DMS 273 treated with DMSO at 0.1 percent for 48 hours (cell line): ENCODE measurements at regions not wholly inside any gene's neighbourhood (a gene's known extent, or its start where the extent isn't known, plus 50 kb on each side); places are given as distances from the start of the nearest gene placed in this dataset.
A peak's percentile ranks its signal among the peaks of the same experiment; 100 is the strongest.
"Not testable (repeated sequence)": the region's sequence is repeated elsewhere in the genome, so short reads cannot be mapped to it uniquely, and the experiment has no call there.

Source experiments
- DNase-seq: peaks from one replicate; lab custom pipeline; 2025; lab: John Stamatoyannopoulos, UW

GRCh38 chrX:40788698-40789097 is 53.4 kb upstream of the MED14 start:
- DNase-seq, result not testable (repeated sequence)

- no peak for DNase-seq
These were observed 57.1 kb upstream of the MED14 start for GRCh38 chrX:40792433-40792832.

- not testable (repeated sequence) for DNase-seq
These were observed 59.4 kb upstream of the MED14 start for GRCh38 chrX:40794829-40795130.

- not testable (repeated sequence) for DNase-seq
These were observed 64.4 kb upstream of the MED14 start for GRCh38 chrX:40799745-40800144.

GRCh38 chrX:40805404-40805803 is 70.1 kb upstream of the MED14 start:
- no peak for DNase-seq

- no peak for DNase-seq
These were observed 71.3 kb upstream of the MED14 start for GRCh38 chrX:40806513-40807220.

GRCh38 chrX:40807384-40807783 is 72.0 kb upstream of the MED14 start:
- no peak for DNase-seq

GRCh38 chrX:40808203-40808602 is 72.9 kb upstream of the MED14 start:
- no peak for DNase-seq

GRCh38 chrX:40809210-40809609 is 73.9 kb upstream of the MED14 start:
- peak; percentile 88 for DNase-seq

GRCh38 chrX:40815045-40815444 is 79.7 kb upstream of the MED14 start:
- not testable (repeated sequence) for DNase-seq

- no peak for DNase-seq
These were observed 81.6 kb upstream of the MED14 start for GRCh38 chrX:40816906-40817305.

- no peak for DNase-seq
These were observed 82.9 kb upstream of the MED14 start for GRCh38 chrX:40818236-40818635.

GRCh38 chrX:40821780-40822179 is 86.4 kb upstream of the MED14 start:
- DNase-seq, result no peak

- DNase-seq, result no peak
These were observed 92.0 kb upstream of the MED14 start for GRCh38 chrX:40827331-40827730.

GRCh38 chrX:40831750-40832149 is 96.4 kb upstream of the MED14 start:
- no peak for DNase-seq

- DNase-seq, result no peak
These were observed 97.4 kb upstream of the MED14 start for GRCh38 chrX:40832723-40833122.

GRCh38 chrX:40834225-40834624 is 98.9 kb upstream of the MED14 start:
- no peak for DNase-seq

GRCh38 chrX:40835526-40835925 is 100.2 kb upstream of the MED14 start:
- DNase-seq, result no peak

- no peak for DNase-seq
These were observed 108.3 kb upstream of the MED14 start for GRCh38 chrX:40843643-40844042.

GRCh38 chrX:40844471-40844870 is 109.1 kb upstream of the MED14 start:
- DNase-seq, result no peak

- no peak for DNase-seq
These were observed 110.1 kb upstream of the MED14 start for GRCh38 chrX:40845331-40845911.

GRCh38 chrX:40849906-40850823 is 114.8 kb upstream of the MED14 start:
- DNase-seq, result no peak

- DNase-seq, result no peak
These were observed 117.2 kb upstream of the MED14 start for GRCh38 chrX:40852586-40852985.
